CD4-positive, alpha-beta memory T cell (primary cell): ENCODE measurements at regions not wholly inside any gene's neighbourhood (a gene's known extent, or its start where the extent isn't known, plus 50 kb on each side); places are given as distances from the start of the nearest gene placed in this dataset.
A peak's percentile ranks its signal among the peaks of the same experiment; 100 is the strongest.

Experiments
- CTCF ChIA-PET: fragments of 350-600 bp; sonication (Branson Sonifier 250); formaldehyde crosslinking; loops from one replicate; lab custom pipeline; 2021; ENCODE audit warnings: inconsistent platforms; ENCODE audit not compliant: partially characterized antibody; lab: Charles Lee
- POLR2A ChIA-PET: fragments of 350-600 bp; sonication (Branson Sonifier 250); formaldehyde crosslinking; loops from one replicate; lab custom pipeline; 2021; ENCODE audit not compliant: partially characterized antibody; lab: Charles Lee
- DNase-seq, 5 donors: peaks; one replicate each; pipeline versions ENCODE4 v3.0.0 to v3.0.0-alpha.2; 2020 to 2022; ENCODE audit warnings: mixed read lengths in 1 of 5
- H3K27ac ChIP-seq: one replicate; pipeline ENCODE4 v1.7.0; 2013; ENCODE audit warnings: low read depth, low read length
- H3K27me3 ChIP-seq: 2 replicates; pipeline ENCODE4 v1.7.0; 2013; ENCODE audit warnings: mild to moderate bottlenecking, low read length, moderate library complexity; ENCODE audit not compliant: insufficient read depth
- H3K36me3 ChIP-seq: 2 replicates; pipeline ENCODE4 v1.7.0; 2013; ENCODE audit warnings: mild to moderate bottlenecking, low read length, moderate library complexity; ENCODE audit not compliant: insufficient read depth
- H3K4me1 ChIP-seq: 2 replicates; pipeline ENCODE4 v1.7.0; 2013; ENCODE audit warnings: mild to moderate bottlenecking, low read length, moderate library complexity; ENCODE audit not compliant: insufficient read depth
- H3K4me3 ChIP-seq, 2 donors: one replicate each; pipeline ENCODE4 v1.7.0; 2013; ENCODE audit warnings: low read length in 2 of 2, mild to moderate bottlenecking in 1 of 2
- H3K9me3 ChIP-seq, 2 donors: one replicate each; pipeline ENCODE4 v1.7.0; 2013; ENCODE audit warnings: low read length in 2 of 2, control low read depth in 1 of 2; ENCODE audit not compliant: control insufficient read depth in 1 of 2
- H3K27ac Mint-ChIP-seq, 7 donors: one replicate each; pipeline ENCODE4 v1.8.0; 2020 to 2021; ENCODE audit warnings: mixed read lengths in 7 of 7, mild to moderate bottlenecking in 6 of 7, inconsistent platforms in 3 of 7, moderate library complexity in 3 of 7
- H3K27me3 Mint-ChIP-seq, 2 donors: one replicate each; pipeline ENCODE4 v1.8.0; 2020 to 2021; ENCODE audit warnings: mixed read lengths in 2 of 2
- H3K36me3 Mint-ChIP-seq, 2 donors: one replicate each; pipeline ENCODE4 v1.8.0; 2020 to 2021; ENCODE audit warnings: mixed read lengths in 2 of 2, inconsistent platforms in 1 of 2, mild to moderate bottlenecking in 1 of 2
- H3K4me1 Mint-ChIP-seq, 4 donors: one replicate each; pipeline ENCODE4 v1.8.0; 2020 to 2021; ENCODE audit warnings: mixed read lengths in 4 of 4, mild to moderate bottlenecking in 1 of 4
- H3K4me3 Mint-ChIP-seq, 8 donors: one replicate each; pipeline ENCODE4 v1.8.0; 2020 to 2021; ENCODE audit warnings: mixed read lengths in 8 of 8, mild to moderate bottlenecking in 7 of 8, moderate library complexity in 6 of 8, inconsistent platforms in 3 of 8
- H3K9me3 Mint-ChIP-seq, 8 donors: one replicate each; pipeline ENCODE4 v1.8.0; 2020 to 2021; ENCODE audit warnings: mixed read lengths in 8 of 8, mild to moderate bottlenecking in 5 of 8, inconsistent platforms in 3 of 8, moderate library complexity in 1 of 8
- intact Hi-C: fragments of 100-400 bp; cut with micrococcal nuclease; formaldehyde crosslinking; loops from one replicate; pipeline ENCODE4 v1.15.1; 2023

DNA sequence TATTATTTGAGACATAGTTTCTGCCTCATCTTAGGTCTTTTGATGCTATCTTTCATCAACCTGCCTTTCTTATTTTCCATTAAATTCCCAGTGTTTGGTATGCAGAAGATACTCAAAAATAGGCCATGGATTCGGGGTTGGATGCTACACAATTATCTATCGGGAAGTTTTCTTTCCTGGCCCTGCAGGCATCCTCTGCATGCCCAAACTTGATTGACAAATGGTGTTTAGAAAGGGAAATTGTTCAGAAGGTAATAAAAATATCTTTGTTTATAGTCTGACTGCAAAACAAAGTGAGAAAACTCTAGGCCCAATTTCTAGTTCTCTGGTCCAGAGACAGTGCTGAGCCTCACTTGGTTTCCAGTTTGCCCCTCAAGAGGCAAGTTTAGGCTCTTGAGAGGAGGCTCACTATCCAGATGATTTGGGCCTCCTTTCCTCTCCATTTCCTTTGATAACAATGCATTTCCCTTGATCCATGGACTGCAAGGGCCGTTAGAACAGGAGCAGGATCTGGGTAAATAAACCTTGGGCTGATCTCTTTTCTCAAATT, 157.1 kb upstream of the DPH6 start:
- CTCF ChIA-PET = no interaction called here
- POLR2A ChIA-PET = no interaction called here
- H3K27me3 ChIP-seq = no peaks in the 10 kb centered on the region

DNA sequence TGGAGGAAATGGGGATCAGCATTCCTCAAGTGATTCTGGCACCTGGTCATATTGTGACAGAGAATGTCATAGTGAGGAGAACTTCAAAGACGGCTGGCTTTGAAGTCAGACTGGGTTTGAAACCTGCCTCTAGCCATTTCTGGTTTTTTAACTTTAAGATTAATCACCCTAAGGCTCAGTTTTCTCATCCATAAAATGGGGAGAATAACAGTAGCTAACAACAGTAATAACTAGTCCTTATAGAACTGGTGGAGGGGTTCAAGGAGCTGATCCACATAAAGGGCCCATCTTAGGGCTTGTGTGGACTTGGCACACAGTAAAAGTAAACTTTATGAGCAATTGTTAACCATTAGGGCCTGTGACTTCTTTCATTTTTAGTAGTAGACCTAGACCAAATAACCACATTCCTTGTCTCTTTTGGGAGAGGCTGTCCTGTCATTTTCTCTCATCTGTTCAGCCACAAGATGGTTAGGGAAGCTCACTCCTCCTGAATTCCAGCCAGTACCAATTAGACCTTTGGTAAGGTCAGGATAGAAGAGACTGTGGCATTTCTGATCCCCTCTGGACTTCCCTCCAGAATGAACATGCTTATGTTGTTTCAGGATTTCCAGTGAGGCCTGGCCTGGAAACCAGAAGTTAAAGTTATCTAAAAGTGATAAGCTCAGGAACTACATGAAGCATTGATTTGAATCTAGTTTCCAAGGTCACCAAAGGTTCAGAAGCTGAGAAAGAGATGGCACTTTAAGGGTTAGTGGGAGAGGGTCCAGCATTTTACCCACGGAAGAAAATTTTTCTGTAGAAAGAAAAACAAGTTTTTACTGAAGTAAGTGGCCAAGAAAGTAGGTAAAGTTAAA, 159.3 kb upstream of the DPH6 start:
- POLR2A ChIA-PET = no interaction called here
- no peak overlapping the region for H3K27ac ChIP-seq
- intact Hi-C loops = no loop called here
- H3K36me3 Mint-ChIP-seq = no peaks in the 10 kb centered on the region
- no peaks in the 10 kb centered on the region for H3K4me1 Mint-ChIP-seq
- CTCF ChIA-PET = no interaction called here
- H3K27me3 Mint-ChIP-seq = no peaks in the 10 kb centered on the region
- no peak overlapping the region for H3K4me3 ChIP-seq
- peak overlapping the region in 1 of 7 donors; percentile 76 for H3K27ac Mint-ChIP-seq
- H3K4me3 Mint-ChIP-seq = no peak overlapping the region
- no peaks in the 10 kb centered on the region for H3K36me3 ChIP-seq
- H3K9me3 ChIP-seq = no peaks in the 10 kb centered on the region
- DNase-seq = no peak
- no peaks in the 10 kb centered on the region for H3K9me3 Mint-ChIP-seq
- no peaks in the 10 kb centered on the region for H3K27me3 ChIP-seq
- no peaks in the 10 kb centered on the region for H3K4me1 ChIP-seq

More for the DNA sequence above, 157.1 kb upstream of the DPH6 start:
- no peak overlapping the region for H3K4me3 ChIP-seq
- Mint-ChIP-seq H3K27me3 (no peaks in the 10 kb centered on the region), H3K4me3 (no peak overlapping the region), H3K4me1 (no peaks in the 10 kb centered on the region), H3K9me3 (no peaks in the 10 kb centered on the region), H3K27ac (no peak overlapping the region), H3K36me3 (no peaks in the 10 kb centered on the region)
- no peaks in the 10 kb centered on the region for H3K4me1 ChIP-seq
- H3K36me3 ChIP-seq = no peaks in the 10 kb centered on the region
- intact Hi-C loops = no loop called here
- DNase-seq = no peak
- H3K9me3 ChIP-seq = no peaks in the 10 kb centered on the region
- no peak overlapping the region for H3K27ac ChIP-seq

DNA sequence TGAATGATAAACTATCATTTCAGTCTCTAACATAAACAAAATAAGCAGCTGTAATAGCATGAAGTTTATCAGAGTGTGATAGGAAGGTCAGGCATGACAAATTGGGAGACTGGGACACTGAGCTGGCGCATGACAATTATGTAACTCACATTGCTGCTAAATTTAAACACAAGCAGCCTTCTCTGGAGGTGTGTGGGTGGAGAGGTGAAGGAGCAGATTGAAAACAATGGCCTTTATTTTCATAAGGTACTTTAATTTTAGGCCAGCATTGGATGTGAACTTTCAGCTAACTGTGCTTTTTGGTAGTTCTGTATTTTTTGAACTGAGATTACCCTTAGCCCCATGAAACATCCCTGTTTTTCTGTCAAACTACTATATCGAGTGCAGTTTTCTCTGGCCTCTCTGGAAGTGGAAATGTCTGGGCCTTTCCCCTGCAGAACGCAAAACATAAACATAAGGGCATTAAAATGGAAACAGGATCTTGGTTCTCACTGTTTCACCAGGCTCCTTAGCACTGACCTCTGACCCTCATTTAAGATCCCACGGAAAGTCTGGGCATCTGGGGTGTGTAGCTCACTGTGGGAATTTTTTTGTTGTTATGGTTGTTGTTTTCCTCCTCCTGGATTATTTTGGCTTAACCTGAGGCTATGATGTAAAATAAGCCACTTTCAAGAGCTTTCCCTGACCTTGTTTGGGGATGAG, 160.1 kb upstream of the DPH6 start:
- Histone ChIP-seq H3K27me3 (no peaks in the 10 kb centered on the region), H3K36me3 (no peaks in the 10 kb centered on the region), H3K4me3 (no peak overlapping the region), H3K4me1 (no peaks in the 10 kb centered on the region), H3K27ac (no peak overlapping the region), H3K9me3 (no peaks in the 10 kb centered on the region)
- no peak for DNase-seq
- H3K36me3 Mint-ChIP-seq = no peaks in the 10 kb centered on the region
- intact Hi-C loops = no loop called here
- no peak overlapping the region for H3K4me3 Mint-ChIP-seq
- no peaks in the 10 kb centered on the region for H3K4me1 Mint-ChIP-seq
- peak overlapping the region in 1 of 7 donors; percentile 76 for H3K27ac Mint-ChIP-seq
- no peaks in the 10 kb centered on the region for H3K27me3 Mint-ChIP-seq
- no peaks in the 10 kb centered on the region for H3K9me3 Mint-ChIP-seq
- ChIA-PET CTCF (no interaction called here), POLR2A (no interaction called here)

DNA sequence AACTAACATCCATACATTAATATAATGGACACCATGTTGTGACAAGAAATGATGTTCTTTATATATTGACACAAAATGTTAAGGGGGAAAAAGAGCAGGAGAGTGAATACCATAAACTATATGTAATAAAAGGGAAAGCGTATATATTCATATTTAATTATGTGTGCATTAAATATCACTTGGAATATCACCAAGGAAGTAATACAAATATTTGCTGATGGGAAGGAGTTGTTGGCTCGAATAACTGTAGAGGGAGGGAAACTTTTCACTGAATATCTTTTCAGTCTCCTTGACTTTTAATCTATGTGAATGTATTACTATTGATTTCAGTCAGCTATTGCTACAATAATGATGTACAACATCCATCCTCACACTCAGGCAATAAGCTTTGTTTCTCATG, 167.0 kb upstream of the DPH6 start:
- Histone ChIP-seq H3K36me3 (no peaks in the 10 kb centered on the region), H3K9me3 (no peaks in the 10 kb centered on the region), H3K27ac (no peak overlapping the region), H3K4me1 (no peaks in the 10 kb centered on the region), H3K4me3 (no peak overlapping the region), H3K27me3 (no peaks in the 10 kb centered on the region)
- ChIA-PET POLR2A (no interaction called here), CTCF (no interaction called here)
- no peaks in the 10 kb centered on the region for H3K4me1 Mint-ChIP-seq
- intact Hi-C loops = no loop called here
- H3K27me3 Mint-ChIP-seq = peaks cover 3 to 4% of the 10 kb centered on the region in 2 donors
- DNase-seq = no peak
- H3K4me3 Mint-ChIP-seq = no peak overlapping the region
- H3K36me3 Mint-ChIP-seq = no peaks in the 10 kb centered on the region
- peaks cover 0 to 3% (median 0%) of the 10 kb centered on the region in 8 donors for H3K9me3 Mint-ChIP-seq
- no peak overlapping the region for H3K27ac Mint-ChIP-seq

DNA sequence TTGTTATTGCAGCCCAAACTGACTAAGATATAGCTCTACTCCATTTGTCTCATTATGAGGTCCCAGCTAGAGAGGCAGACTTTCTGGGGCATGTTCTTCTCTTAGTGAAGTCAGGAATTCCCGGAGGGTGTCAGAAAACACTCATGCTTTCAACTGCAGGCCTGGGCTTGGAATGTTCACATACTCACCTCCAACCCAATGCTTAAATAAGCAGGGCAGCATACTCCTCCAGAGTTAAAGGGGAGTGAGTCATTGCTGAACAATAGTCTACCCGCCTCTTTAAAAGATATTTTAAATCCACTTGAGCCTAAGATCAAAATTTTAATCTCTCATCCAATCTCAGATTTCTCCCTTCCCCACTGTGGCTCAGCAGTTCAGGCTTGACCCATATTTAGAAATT, 167.8 kb upstream of the DPH6 start:
- no peak for DNase-seq
- Histone ChIP-seq H3K4me3 (no peak overlapping the region), H3K36me3 (no peaks in the 10 kb centered on the region), H3K27ac (no peak overlapping the region), H3K4me1 (no peaks in the 10 kb centered on the region), H3K9me3 (no peaks in the 10 kb centered on the region), H3K27me3 (no peaks in the 10 kb centered on the region)
- Mint-ChIP-seq H3K9me3 (peaks cover 0 to 3% (median 0%) of the 10 kb centered on the region in 8 donors), H3K4me3 (no peak overlapping the region), H3K36me3 (no peaks in the 10 kb centered on the region), H3K4me1 (no peaks in the 10 kb centered on the region), H3K27ac (no peak overlapping the region), H3K27me3 (peaks cover 3 to 4% of the 10 kb centered on the region in 2 donors)
- intact Hi-C loops = no loop called here
- CTCF ChIA-PET = no interaction called here
- POLR2A ChIA-PET = no interaction called here

DNA sequence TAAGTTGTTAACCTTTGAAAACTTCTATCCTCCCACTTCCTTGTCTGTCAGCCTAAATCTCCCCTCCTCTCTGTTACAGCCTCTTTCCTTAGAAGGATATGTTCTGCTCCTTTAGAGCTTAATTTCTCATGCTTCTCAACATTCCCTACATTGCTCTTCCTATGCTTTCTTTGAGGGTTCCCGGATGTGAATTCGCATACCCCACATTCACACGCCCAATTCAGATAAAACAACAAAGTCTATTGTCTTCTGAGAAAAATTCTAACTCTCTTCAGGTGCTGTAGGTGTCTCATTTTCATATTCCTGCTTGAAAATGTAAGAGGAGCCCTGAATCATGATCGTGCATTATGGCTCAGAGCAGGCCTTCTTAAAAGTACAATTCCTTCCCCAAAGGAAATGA, 171.8 kb upstream of the DPH6 start:
- no peak overlapping the region for H3K4me3 ChIP-seq
- Mint-ChIP-seq H3K4me3 (no peak overlapping the region), H3K27me3 (peaks cover 3 to 4% of the 10 kb centered on the region in 2 donors), H3K27ac (no peak overlapping the region), H3K9me3 (peaks cover 0 to 3% (median 0%) of the 10 kb centered on the region in 8 donors), H3K4me1 (no peaks in the 10 kb centered on the region), H3K36me3 (no peaks in the 10 kb centered on the region)
- no peaks in the 10 kb centered on the region for H3K9me3 ChIP-seq
- no peaks in the 10 kb centered on the region for H3K27me3 ChIP-seq
- no peaks in the 10 kb centered on the region for H3K4me1 ChIP-seq
- CTCF ChIA-PET = no interaction called here
- intact Hi-C loops = no loop called here
- POLR2A ChIA-PET = no interaction called here
- no peak overlapping the region for H3K27ac ChIP-seq
- no peaks in the 10 kb centered on the region for H3K36me3 ChIP-seq
- DNase-seq = no peak

DNA sequence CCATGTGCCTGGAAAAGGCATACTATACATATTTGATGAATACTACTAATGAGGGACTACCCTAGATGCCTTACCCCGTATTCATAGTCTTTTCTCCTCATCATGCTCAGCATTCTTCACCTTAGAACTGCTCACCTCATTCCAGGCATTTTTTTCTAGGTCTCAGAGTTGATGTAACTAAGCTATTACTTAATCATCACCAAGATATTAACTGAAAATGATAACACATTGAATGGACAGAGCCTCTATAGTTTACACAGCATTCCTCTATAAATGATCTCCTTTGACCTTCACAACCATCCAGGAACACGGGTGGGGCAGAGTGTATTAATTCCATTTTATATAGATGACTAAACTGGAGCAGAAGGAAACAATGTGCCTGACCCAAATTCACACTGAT, 174.1 kb upstream of the DPH6 start:
- intact Hi-C loops = no loop called here
- Mint-ChIP-seq H3K27me3 (peaks cover 0 to 1% of the 10 kb centered on the region in 2 donors), H3K9me3 (peaks cover 0 to 5% (median 0%) of the 10 kb centered on the region in 8 donors), H3K36me3 (no peaks in the 10 kb centered on the region), H3K4me1 (no peaks in the 10 kb centered on the region), H3K27ac (no peak overlapping the region), H3K4me3 (no peak overlapping the region)
- H3K9me3 ChIP-seq = no peaks in the 10 kb centered on the region
- H3K4me3 ChIP-seq = no peak overlapping the region
- no peaks in the 10 kb centered on the region for H3K36me3 ChIP-seq
- no peaks in the 10 kb centered on the region for H3K27me3 ChIP-seq
- ChIA-PET POLR2A (no interaction called here), CTCF (no interaction called here)
- H3K27ac ChIP-seq = no peak overlapping the region
- DNase-seq = no peak
- H3K4me1 ChIP-seq = no peaks in the 10 kb centered on the region
